HUES6 (cell line): ENCODE measurements at regions not wholly inside any gene's neighbourhood (a gene's known extent, or its start where the extent isn't known, plus 50 kb on each side); places are given as distances from the start of the nearest gene placed in this dataset.
A peak's percentile ranks its signal among the peaks of the same experiment; 100 is the strongest.

ENCODE experiments used
- H3K27ac ChIP-seq: 2 replicates; pipeline ENCODE4 v1.7.0; 2013; ENCODE audit warnings: low read depth, mild to moderate bottlenecking, low read length, inconsistent platforms
- H3K27me3 ChIP-seq: 2 replicates; pipeline ENCODE4 v1.6.1; 2013; ENCODE audit warnings: low read length; ENCODE audit not compliant: control insufficient read depth, insufficient read depth
- H3K36me3 ChIP-seq: 2 replicates; pipeline ENCODE4 v1.6.1; 2013; ENCODE audit warnings: low read length; ENCODE audit not compliant: control insufficient read depth, insufficient read depth
- H3K4me1 ChIP-seq: 2 replicates; pipeline ENCODE4 v1.6.1; 2013; ENCODE audit warnings: low read length; ENCODE audit not compliant: control insufficient read depth, insufficient read depth
- H3K4me3 ChIP-seq: 2 replicates; pipeline ENCODE4 v1.5.1; 2013; ENCODE audit warnings: low read depth, low read length
- H3K9ac ChIP-seq: one replicate; pipeline ENCODE4 v1.6.1; 2013; ENCODE audit warnings: mild to moderate bottlenecking, low read length
- H3K9me3 ChIP-seq: 2 replicates; pipeline ENCODE4 v1.6.1; 2013; ENCODE audit warnings: low read depth, low read length; ENCODE audit not compliant: control insufficient read depth, insufficient read depth

DNA sequence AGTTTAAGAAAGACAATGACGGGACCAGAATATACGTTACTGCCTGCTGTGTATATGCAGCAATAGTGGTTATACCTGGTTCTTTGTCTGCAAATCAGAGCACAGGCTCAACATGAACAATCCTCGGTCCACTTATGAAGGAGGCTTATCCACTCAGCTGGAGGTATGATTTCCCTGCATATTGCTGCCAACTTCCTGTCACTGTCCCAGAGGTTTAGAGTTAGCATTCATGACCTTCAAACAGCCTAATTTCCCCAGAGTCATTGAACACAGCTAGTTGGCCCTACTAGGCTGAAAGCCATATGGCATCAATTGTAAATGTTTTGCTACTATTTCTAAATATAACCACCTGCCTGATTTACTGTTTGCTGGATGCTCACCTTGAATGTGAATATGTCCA lies 224.9 kb upstream of the ZNF717 start:
- no peaks in the 10 kb centered on the region for H3K9me3 ChIP-seq
- H3K27ac ChIP-seq, result no peak overlapping the region
- H3K36me3 ChIP-seq, result no peaks in the 10 kb centered on the region
- H3K9ac ChIP-seq, result no peak overlapping the region
- no peak overlapping the region for H3K4me3 ChIP-seq
- no peaks in the 10 kb centered on the region for H3K4me1 ChIP-seq
- H3K27me3 ChIP-seq, result no peaks in the 10 kb centered on the region

DNA sequence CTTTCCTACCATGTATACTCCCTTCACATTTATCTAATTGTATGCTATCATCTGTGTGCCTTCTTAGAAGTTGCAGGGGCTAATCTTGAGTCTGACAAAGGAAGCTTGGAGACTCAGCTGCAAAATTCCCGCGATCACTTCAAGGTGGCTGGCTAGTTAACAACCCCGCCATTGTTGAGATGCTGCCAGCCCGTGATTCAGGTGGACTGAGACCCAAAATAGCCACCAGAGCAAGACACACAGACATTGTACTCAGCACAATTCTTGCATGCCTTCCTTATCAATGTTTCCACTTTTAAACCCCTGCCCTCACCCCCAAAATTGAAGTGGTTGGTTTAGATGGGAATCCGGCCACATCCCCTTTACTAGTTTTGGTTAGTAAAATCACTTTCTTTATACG lies 225.8 kb upstream of the ZNF717 start:
- H3K4me1 ChIP-seq, result no peaks in the 10 kb centered on the region
- H3K9me3 ChIP-seq, result no peaks in the 10 kb centered on the region
- no peaks in the 10 kb centered on the region for H3K27me3 ChIP-seq
- H3K4me3 ChIP-seq, result no peak overlapping the region
- no peak overlapping the region for H3K27ac ChIP-seq
- no peak overlapping the region for H3K9ac ChIP-seq
- H3K36me3 ChIP-seq, result no peaks in the 10 kb centered on the region

DNA sequence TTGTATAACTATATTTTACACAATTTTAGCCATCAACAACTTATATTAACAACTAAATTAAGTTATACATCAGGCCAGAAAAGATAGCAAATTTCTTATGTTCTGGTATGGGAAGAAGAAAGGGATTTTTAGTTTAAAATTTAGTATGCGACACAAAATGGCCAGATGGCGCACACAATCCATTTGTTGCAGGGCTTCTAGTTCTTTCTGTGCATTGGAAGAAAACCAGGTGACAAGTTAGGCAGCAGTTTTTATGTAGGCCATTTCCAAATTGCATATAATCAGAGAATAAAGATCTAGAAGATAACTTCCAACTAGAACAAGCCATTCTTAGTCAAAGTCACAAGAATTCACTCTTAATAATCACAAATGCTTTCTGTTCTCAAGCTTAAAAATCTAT lies 230.1 kb upstream of the ZNF717 start:
- Histone ChIP-seq H3K27ac (no peak overlapping the region), H3K9ac (no peak overlapping the region)

DNA sequence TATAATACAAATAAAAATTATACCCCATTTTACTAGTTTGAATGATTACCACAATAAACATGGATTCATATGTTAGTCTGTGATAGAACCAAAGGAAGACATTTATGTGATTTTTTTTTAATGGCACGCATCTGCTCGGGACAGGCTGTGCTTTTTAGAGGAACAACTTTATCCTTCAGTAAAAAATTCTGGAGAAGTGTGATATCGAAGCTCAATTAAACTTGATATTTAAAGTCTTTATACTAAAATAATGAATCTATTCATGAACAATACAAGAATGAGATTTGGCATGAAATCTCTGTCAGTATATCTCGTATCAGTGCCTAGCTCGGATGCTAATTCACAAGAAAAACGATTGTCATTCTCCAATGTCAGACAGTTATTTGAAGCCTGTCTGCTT lies 230.8 kb upstream of the ZNF717 start:
- Histone ChIP-seq H3K27ac (no peak overlapping the region), H3K9me3 (no peaks in the 10 kb centered on the region), H3K4me1 (no peaks in the 10 kb centered on the region; the same call in 1 of the 2 replicates), H3K27me3 (no peaks in the 10 kb centered on the region), H3K9ac (no peak overlapping the region), H3K36me3 (no peaks in the 10 kb centered on the region), H3K4me3 (no peak overlapping the region)

More for the DNA sequence above, 230.1 kb upstream of the ZNF717 start:
- H3K27me3 ChIP-seq, result no peaks in the 10 kb centered on the region
- no peaks in the 10 kb centered on the region for H3K9me3 ChIP-seq
- H3K4me3 ChIP-seq, result no peak overlapping the region
- no peaks in the 10 kb centered on the region for H3K36me3 ChIP-seq
- no peaks in the 10 kb centered on the region; the same call in 1 of the 2 replicates for H3K4me1 ChIP-seq

DNA sequence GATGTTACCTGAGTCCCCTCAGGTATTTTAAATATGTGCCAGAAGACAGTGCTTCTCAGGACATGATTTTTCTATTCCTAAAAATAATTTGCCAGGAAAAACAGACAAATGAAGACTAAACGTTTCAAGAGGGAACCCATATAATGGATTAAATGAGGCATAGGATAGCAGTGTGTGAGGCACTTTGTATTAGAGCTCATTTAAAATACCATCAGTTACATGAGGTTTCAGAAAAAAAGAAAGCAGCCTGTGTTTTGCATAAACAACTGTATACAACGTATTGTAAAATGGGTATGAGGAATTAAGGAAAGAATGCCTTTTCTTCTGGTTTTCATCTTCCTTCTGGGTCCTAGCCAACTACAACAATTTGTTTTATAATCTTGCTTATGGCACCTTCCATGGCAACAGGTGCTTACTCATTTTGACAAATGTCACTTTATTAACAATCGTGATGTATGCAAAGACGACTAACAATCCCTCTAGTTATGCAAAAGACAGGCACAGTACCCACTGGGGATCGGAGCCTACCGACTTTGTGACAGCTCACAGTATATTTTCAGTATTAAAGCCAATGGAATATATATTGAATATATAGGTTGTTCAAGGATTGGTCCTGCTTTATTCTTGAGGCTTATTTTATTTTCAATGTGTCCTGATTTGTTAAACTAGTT lies 231.6 kb upstream of the ZNF717 start:
- Histone ChIP-seq H3K9ac (no peak overlapping the region), H3K27ac (no peak overlapping the region), H3K9me3 (no peaks in the 10 kb centered on the region), H3K4me1 (no peaks in the 10 kb centered on the region; the same call in 1 of the 2 replicates), H3K27me3 (no peaks in the 10 kb centered on the region), H3K4me3 (no peak overlapping the region), H3K36me3 (no peaks in the 10 kb centered on the region)

DNA sequence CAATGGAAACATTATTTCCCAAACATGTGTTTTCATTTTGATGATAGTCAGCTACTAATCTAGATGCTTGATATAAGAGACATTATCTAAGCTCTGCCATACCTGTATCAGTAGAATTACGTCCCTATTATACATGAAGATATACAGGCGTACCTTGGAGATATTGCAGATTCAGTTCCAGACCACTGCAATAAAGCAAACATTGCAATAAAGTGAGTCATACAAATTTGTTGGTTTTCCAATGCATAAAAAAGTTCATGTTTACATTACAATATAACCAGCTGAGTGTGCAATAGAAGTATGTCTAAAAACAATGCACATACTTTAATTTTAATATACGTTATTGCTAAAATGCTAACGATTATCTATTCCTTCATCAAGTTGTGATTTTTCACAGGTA lies 236.0 kb upstream of the ZNF717 start:
- no peaks in the 10 kb centered on the region for H3K27me3 ChIP-seq
- H3K9ac ChIP-seq, result no peak overlapping the region
- no peaks in the 10 kb centered on the region for H3K36me3 ChIP-seq
- H3K4me3 ChIP-seq, result no peak overlapping the region
- H3K9me3 ChIP-seq, result no peaks in the 10 kb centered on the region
- peaks cover 6% of the 10 kb centered on the region for H3K4me1 ChIP-seq
- no peak overlapping the region for H3K27ac ChIP-seq

DNA sequence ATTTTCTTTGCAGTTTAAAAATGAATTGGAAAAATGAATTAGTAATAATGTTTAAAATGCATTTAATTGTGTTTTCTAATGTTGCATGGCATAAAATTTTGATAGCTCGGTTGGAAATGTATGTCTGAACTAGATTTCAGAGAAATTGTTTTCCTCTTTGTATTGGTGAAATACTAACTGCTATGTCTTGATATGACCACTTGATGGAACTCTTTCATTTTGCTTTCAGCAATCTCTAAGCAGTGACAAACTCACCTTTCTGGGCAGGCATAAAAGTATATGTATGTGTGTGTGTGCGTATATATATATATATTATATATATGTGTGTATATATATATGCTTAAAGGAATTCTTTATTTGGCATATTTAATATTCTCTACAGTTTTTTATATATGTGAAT lies 239.3 kb upstream of the ZNF717 start:
- H3K4me3 ChIP-seq, result no peak overlapping the region

DNA sequence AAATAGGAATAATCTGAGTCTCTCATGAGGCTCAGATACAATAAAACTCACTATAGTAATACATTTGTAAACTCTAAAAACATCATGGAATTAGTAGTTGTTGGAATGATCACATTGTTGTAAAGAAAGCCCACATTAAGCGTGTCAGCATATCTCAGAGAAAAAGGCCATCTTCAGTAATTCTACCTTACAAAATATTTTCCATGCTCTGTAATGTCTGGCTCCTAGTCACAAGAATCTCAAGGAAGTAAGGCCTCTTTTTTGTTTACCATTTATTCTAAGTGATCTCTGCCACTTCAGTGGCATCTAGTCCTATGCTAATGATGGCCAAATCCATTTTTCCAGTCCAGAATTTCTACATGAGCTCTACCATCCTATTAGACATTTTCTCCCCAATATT lies 240.2 kb upstream of the ZNF717 start:
- H3K9me3 ChIP-seq, result no peaks in the 10 kb centered on the region
- H3K4me1 ChIP-seq, result peaks cover 6% of the 10 kb centered on the region
- no peak overlapping the region for H3K9ac ChIP-seq
- 0 out of 2 replicates have a peak overlapping the region, but pooled peaks have one; percentile 13 for H3K27ac ChIP-seq
- no peak overlapping the region for H3K4me3 ChIP-seq
- no peaks in the 10 kb centered on the region for H3K27me3 ChIP-seq
- H3K36me3 ChIP-seq, result no peaks in the 10 kb centered on the region

More for the DNA sequence above, 239.3 kb upstream of the ZNF717 start:
- Histone ChIP-seq H3K4me1 (peaks cover 6% of the 10 kb centered on the region), H3K27me3 (no peaks in the 10 kb centered on the region), H3K9ac (no peak overlapping the region), H3K9me3 (no peaks in the 10 kb centered on the region), H3K27ac (peak overlapping the region; percentile 34; the same call in 1 of the 2 replicates), H3K36me3 (no peaks in the 10 kb centered on the region)

DNA sequence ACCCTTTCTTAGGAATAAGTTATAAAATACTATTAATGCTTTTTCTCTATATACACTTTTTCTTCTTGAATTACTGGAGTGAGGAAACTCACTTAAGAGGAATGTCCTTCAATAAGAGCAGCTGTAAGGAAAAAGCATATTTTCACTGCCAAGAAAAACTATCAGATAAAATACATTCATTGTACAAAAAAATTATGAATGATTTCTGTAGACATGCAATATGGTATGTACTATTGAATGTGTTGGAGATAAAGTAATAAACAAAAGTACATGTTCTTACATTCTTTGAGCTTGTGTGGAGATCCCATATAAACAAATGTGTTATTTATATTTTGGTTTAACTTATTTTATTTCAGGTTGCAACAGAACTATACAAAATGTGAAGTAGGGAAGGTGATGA lies 241.0 kb upstream of the ZNF717 start:
- H3K27ac ChIP-seq, result no peak overlapping the region
- no peak overlapping the region for H3K4me3 ChIP-seq
- H3K27me3 ChIP-seq, result no peaks in the 10 kb centered on the region
- H3K9me3 ChIP-seq, result no peaks in the 10 kb centered on the region
- H3K4me1 ChIP-seq, result peaks cover 6% of the 10 kb centered on the region
- H3K36me3 ChIP-seq, result no peaks in the 10 kb centered on the region
- no peak overlapping the region for H3K9ac ChIP-seq

DNA sequence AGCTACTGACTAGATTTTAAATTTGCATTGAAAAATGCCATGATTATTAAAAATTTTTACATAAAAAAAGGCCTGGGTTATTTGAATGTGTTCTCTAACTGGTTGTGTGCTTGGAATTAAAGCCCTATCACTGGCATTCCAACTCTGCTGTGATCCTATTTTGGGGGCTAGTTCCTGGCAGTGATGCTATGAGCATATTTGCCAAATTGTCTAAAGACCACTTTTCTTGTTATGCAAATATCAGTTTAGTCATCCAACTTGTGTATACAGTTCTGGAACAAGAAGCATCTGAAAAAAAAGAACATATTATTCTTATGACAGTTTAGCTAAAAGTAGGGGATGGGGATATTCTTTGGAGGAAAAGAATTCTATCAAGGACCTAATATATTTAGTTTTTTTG lies 243.4 kb upstream of the ZNF717 start:
- Histone ChIP-seq H3K4me3 (no peak overlapping the region), H3K36me3 (no peaks in the 10 kb centered on the region), H3K27me3 (no peaks in the 10 kb centered on the region), H3K27ac (no peak overlapping the region), H3K9ac (no peak overlapping the region), H3K4me1 (peaks cover 6% of the 10 kb centered on the region), H3K9me3 (no peaks in the 10 kb centered on the region)

DNA sequence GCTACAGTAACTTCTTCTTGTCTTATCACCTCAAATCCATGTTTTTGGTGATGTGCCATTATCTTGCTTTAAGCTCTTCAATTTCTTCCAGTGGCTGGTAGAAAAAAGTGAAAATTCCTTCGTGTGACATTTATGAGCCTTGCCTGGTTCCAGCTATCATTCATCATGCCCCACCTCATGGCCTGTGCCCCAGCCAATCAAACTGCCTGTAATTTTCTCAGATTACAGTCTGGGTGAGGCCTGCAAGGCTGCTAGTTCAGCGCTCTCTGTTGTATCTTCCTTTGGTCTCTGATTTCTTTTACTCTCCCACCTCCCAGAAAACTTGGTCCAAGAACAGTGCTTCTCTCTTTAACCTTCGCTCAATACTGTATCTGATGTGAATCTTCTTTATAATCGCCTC lies 249.3 kb upstream of the ZNF717 start:
- Histone ChIP-seq H3K27me3 (no peaks in the 10 kb centered on the region), H3K9ac (no peak overlapping the region), H3K9me3 (no peaks in the 10 kb centered on the region), H3K36me3 (no peaks in the 10 kb centered on the region), H3K27ac (peak overlapping the region; percentile 18), H3K4me1 (peaks cover 25% of the 10 kb centered on the region), H3K4me3 (no peak overlapping the region)
